ENCODE measurements at regions not wholly inside any gene's neighbourhood (a gene's known extent, or its start where the extent isn't known, plus 50 kb on each side); places are given as distances from the start of the nearest gene placed in this dataset.

DNA sequence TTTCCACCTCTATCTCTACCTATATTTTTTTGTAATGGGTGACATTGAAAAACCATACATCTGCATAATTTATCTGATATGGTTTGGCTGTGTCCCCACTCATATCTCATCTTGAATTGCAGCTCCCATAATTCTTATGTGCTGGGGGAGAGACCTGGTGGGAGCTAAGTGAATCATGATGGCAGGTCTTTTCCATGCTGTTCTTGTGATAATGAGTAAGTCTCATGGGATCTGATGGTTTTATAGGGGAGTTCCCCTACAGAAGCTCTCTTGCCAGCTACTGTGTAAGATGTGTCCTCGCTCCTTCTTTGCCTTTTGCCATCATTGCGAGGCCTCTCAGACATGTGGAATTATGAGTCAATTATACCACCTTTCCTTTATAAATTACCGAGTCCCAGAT is 551.0 kb upstream of the ANO5 start:
- in situ Hi-C loops (cut with HindIII; ENCODE audit: extremely low pct_ligation_motif_present, low pct_unique_long_range_greater_than_20kb): no loop called here
- FAIRE-seq (no peak), ATAC-seq (no peak), DNase-seq (ENCODE audit: low spot score) (no peak)
- H4K20me1 ChIP-seq (ENCODE audit: insufficient read depth, low read length): no peaks in the 10 kb centered on the region
- intact Hi-C loops (cut with micrococcal nuclease; ENCODE audit: unreplicated experiment): no loop called here
- H3K9ac ChIP-seq (ENCODE audit: insufficient read depth, low read depth, low read length): no peak overlapping the region
- 0% methylated on average over 3 of the region's 3 CpGs for WGBS (ENCODE audit: low lambda C conversion rate)
- no peak overlapping the region for H3K27ac ChIP-seq (ENCODE audit: extremely low read length, insufficient read depth, low read length)
- H3K4me2 ChIP-seq (ENCODE audit: low read depth, low read length): no peak overlapping the region
- no peak overlapping the region for H2AFZ ChIP-seq (ENCODE audit: low read length)
- H3K79me2 ChIP-seq (ENCODE audit: insufficient read depth, low read length): no peaks in the 10 kb centered on the region
- ChIA-PET CTCF (ENCODE audit: low intra/inter-chr PET ratio, low total read pairs) (no interaction called here), POLR2A (no interaction called here)
- BruUV-seq (replicated peaks): no TSS peak
- TF ChIP-seq, protein P1, sequence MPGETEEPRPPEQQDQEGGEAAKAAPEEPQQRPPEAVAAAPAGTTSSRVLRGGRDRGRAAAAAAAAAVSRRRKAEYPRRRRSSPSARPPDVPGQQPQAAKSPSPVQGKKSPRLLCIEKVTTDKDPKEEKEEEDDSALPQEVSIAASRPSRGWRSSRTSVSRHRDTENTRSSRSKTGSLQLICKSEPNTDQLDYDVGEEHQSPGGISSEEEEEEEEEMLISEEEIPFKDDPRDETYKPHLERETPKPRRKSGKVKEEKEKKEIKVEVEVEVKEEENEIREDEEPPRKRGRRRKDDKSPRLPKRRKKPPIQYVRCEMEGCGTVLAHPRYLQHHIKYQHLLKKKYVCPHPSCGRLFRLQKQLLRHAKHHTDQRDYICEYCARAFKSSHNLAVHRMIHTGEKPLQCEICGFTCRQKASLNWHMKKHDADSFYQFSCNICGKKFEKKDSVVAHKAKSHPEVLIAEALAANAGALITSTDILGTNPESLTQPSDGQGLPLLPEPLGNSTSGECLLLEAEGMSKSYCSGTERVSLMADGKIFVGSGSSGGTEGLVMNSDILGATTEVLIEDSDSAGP (CRISPR knock-in tag; IDR thresholded peaks at IDR 0.05; ENCODE audit: borderline replicate concordance): no peak
- TF ChIP-seq, protein P2, sequence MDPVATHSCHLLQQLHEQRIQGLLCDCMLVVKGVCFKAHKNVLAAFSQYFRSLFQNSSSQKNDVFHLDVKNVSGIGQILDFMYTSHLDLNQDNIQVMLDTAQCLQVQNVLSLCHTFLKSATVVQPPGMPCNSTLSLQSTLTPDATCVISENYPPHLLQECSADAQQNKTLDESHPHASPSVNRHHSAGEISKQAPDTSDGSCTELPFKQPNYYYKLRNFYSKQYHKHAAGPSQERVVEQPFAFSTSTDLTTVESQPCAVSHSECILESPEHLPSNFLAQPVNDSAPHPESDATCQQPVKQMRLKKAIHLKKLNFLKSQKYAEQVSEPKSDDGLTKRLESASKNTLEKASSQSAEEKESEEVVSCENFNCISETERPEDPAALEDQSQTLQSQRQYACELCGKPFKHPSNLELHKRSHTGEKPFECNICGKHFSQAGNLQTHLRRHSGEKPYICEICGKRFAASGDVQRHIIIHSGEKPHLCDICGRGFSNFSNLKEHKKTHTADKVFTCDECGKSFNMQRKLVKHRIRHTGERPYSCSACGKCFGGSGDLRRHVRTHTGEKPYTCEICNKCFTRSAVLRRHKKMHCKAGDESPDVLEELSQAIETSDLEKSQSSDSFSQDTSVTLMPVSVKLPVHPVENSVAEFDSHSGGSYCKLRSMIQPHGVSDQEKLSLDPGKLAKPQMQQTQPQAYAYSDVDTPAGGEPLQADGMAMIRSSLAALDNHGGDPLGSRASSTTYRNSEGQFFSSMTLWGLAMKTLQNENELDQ (CRISPR knock-in tag; IDR thresholded peaks at IDR 0.05; ENCODE audit: borderline replicate concordance): no peak
- TF ChIP-seq ZNF629 (CRISPR knock-in tag; conservative IDR thresholded peaks at IDR 0.05) (no peak), ZNF337 (CRISPR knock-in tag; IDR thresholded peaks at IDR 0.05; ENCODE audit: borderline replicate concordance, low read depth) (no peak)
- peaks cover 18% of the 10 kb centered on the region for H3K9me3 ChIP-seq (ENCODE audit: low read length)
- no peaks in the 10 kb centered on the region for H3K36me3 ChIP-seq (replicated peaks in 1 of 2; ENCODE audit: control insufficient read depth in 1 of 2, insufficient read depth in 2 of 2, low read length in 2 of 2)
- H3K27me3 ChIP-seq (ENCODE audit: control insufficient read depth in 1 of 2, insufficient read depth in 2 of 2, low read length in 2 of 2): no peaks in the 10 kb centered on the region
- H3K4me1 ChIP-seq (ENCODE audit: insufficient read depth, low read length): no peaks in the 10 kb centered on the region
- H3K4me3 ChIP-seq (replicated peaks in 1 of 3; ENCODE audit: insufficient read depth in 1 of 3, low read depth in 2 of 3, low read length in 3 of 3): no peak overlapping the region

DNA sequence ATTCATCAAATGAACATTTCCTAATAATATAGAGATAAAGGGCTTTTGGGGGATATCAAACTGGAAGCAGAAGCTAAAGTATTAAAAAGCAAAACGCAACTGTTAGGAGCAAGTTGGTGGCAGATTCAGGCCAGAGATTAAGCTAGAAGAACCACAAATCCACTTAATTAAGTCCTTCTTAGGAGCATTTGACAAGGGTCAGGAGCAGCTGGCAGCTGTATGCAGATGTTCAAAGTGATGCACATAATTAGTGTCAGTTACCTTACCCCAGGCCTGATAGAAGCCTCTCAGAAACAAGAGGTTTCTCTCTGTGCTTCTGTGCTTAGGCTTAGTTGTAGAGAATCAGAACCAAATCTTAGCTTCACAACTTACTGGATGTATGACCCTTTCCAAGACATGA is 546.5 kb upstream of the ANO5 start:
- H3K27me3 ChIP-seq (ENCODE audit: control insufficient read depth in 1 of 2, insufficient read depth in 2 of 2, low read length in 2 of 2): no peaks in the 10 kb centered on the region
- no peak for TF ChIP-seq ZNF749 (CRISPR knock-in tag; IDR thresholded peaks at IDR 0.05; ENCODE audit: borderline replicate concordance)
- TF ChIP-seq CHCHD3 (CRISPR knock-in tag; IDR thresholded peaks at IDR 0.05): no peak
- TF ChIP-seq FLYWCH1 (CRISPR knock-in tag; IDR thresholded peaks at IDR 0.05): no peak
- TF ChIP-seq ZFAT (CRISPR knock-in tag; conservative IDR thresholded peaks at IDR 0.05): no peak
- no peak for TF ChIP-seq ZNF101 (CRISPR knock-in tag; IDR thresholded peaks at IDR 0.05; ENCODE audit: borderline replicate concordance, low read depth)
- TF ChIP-seq, protein P3, sequence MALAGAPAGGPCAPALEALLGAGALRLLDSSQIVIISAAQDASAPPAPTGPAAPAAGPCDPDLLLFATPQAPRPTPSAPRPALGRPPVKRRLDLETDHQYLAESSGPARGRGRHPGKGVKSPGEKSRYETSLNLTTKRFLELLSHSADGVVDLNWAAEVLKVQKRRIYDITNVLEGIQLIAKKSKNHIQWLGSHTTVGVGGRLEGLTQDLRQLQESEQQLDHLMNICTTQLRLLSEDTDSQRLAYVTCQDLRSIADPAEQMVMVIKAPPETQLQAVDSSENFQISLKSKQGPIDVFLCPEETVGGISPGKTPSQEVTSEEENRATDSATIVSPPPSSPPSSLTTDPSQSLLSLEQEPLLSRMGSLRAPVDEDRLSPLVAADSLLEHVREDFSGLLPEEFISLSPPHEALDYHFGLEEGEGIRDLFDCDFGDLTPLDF (CRISPR knock-in tag; IDR thresholded peaks at IDR 0.05): no peak
- TF ChIP-seq HNF4G (IDR thresholded peaks at IDR 0.05; ENCODE audit: borderline replicate concordance, low read depth, low read length): no peak
- TF ChIP-seq HNF4G (CRISPR knock-in tag; IDR thresholded peaks at IDR 0.05; ENCODE audit: borderline replicate concordance, low read depth): no peak
- TF ChIP-seq NR1H2 (CRISPR knock-in tag; IDR thresholded peaks at IDR 0.05; ENCODE audit: borderline replicate concordance, low read depth): no peak
- intact Hi-C loops (cut with micrococcal nuclease; ENCODE audit: unreplicated experiment) (no loop called here), in situ Hi-C loops (cut with HindIII; ENCODE audit: extremely low pct_ligation_motif_present, low pct_unique_long_range_greater_than_20kb) (no loop called here)
- DNase-seq (ENCODE audit: low spot score) (no peak), FAIRE-seq (no peak), ATAC-seq (no peak)
- no TSS peak for BruUV-seq (replicated peaks)
- H3K27ac ChIP-seq (ENCODE audit: extremely low read length, insufficient read depth, low read length): no peak overlapping the region
- no peaks in the 10 kb centered on the region; the same call in 1 of the 2 replicates for H4K20me1 ChIP-seq (ENCODE audit: insufficient read depth, low read length)
- no peak overlapping the region for H3K4me3 ChIP-seq (replicated peaks in 1 of 3; ENCODE audit: insufficient read depth in 1 of 3, low read depth in 2 of 3, low read length in 3 of 3)
- no peak overlapping the region for H3K4me2 ChIP-seq (ENCODE audit: low read depth, low read length)
- WGBS (ENCODE audit: low lambda C conversion rate): 43% methylated on average over 1 of the region's 1 CpG
- H2AFZ ChIP-seq (ENCODE audit: low read length): no peak overlapping the region
- H3K4me1 ChIP-seq (ENCODE audit: insufficient read depth, low read length): no peaks in the 10 kb centered on the region
- no peaks in the 10 kb centered on the region for H3K36me3 ChIP-seq (replicated peaks in 1 of 2; ENCODE audit: control insufficient read depth in 1 of 2, insufficient read depth in 2 of 2, low read length in 2 of 2)
- ChIA-PET CTCF (ENCODE audit: low intra/inter-chr PET ratio, low total read pairs) (no interaction called here), POLR2A (no interaction called here)
- no peaks in the 10 kb centered on the region for H3K79me2 ChIP-seq (ENCODE audit: insufficient read depth, low read length)
- H3K9me3 ChIP-seq (ENCODE audit: low read length): peaks cover 18% of the 10 kb centered on the region
- H3K9ac ChIP-seq (ENCODE audit: insufficient read depth, low read depth, low read length): no peak overlapping the region
